Activated naive CD4-positive, alpha-beta T cell treated with anti-CD3 and anti-CD28 coated beads, Interleukin-2, amount 50 U/mL, for 72 hours (primary cell): ENCODE measurements at regions not wholly inside any gene's neighbourhood (a gene's known extent, or its start where the extent isn't known, plus 50 kb on each side); places are given as distances from the start of the nearest gene placed in this dataset.
"Not testable (repeated sequence)": the region's sequence is repeated elsewhere in the genome, so short reads cannot be mapped to it uniquely, and the experiment has no call there.

ENCODE experiments used
- ATAC-seq, 2 donors: fragments of 150-1000 bp; cut with Tn5 transposase; 2 replicates each; pipeline ENCODE4 v1.10.0; 2021; ENCODE audit warnings: mild to moderate bottlenecking in 2 of 2, moderate library complexity in 2 of 2
- DNase-seq, 2 donors: peaks; one replicate each; pipeline ENCODE4 v3.0.0; 2021 to 2022; ENCODE audit warnings: low spot score in 2 of 2
- H3K27ac Mint-ChIP-seq, 2 donors: one replicate each; pipeline ENCODE4 v1.8.0; 2022; ENCODE audit warnings: mild to moderate bottlenecking in 2 of 2, mixed read lengths in 2 of 2
- H3K36me3 Mint-ChIP-seq, 2 donors: one replicate each; pipeline ENCODE4 v1.8.0; 2022; ENCODE audit warnings: mixed read lengths in 2 of 2
- H3K9me3 Mint-ChIP-seq, 2 donors: one replicate each; pipeline ENCODE4 v1.8.0; 2022; ENCODE audit warnings: mixed read lengths in 2 of 2

DNA sequence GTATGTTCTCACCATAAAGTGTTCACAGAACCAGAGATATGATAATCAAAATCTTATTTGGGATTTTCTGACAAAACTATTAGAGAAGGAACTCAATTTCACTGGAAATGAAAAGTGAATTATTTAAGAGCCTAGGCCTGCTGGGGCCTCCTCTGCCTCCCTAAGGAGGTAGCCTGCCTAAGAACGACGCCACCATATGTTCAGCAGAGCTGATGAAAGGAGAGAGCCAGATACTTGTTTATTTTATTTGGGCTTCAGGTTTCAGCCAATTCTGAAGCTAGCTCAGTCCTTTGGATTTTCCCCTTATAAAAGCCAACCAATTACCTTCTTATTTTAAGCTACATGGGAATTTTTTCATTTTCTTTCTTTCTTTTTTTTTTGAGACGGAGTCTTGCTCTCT is 433.1 kb upstream of the MAP2 start:
- Mint-ChIP-seq H3K9me3 (peaks cover 5 to 16% of the 10 kb centered on the region in 2 donors), H3K27ac (no peak overlapping the region), H3K36me3 (no peaks in the 10 kb centered on the region)
- DNase-seq (no peak), ATAC-seq (no peak)

- peaks cover 11 to 15% of the 10 kb centered on the region in 2 donors for H3K9me3 Mint-ChIP-seq
- no peak for ATAC-seq
- H3K27ac Mint-ChIP-seq, result no peak overlapping the region
- DNase-seq, result no peak
- H3K36me3 Mint-ChIP-seq, result no peaks in the 10 kb centered on the region
Observed at GRCh38 chr2:208999911-209000310, 423.9 kb upstream of the MAP2 start.

DNA sequence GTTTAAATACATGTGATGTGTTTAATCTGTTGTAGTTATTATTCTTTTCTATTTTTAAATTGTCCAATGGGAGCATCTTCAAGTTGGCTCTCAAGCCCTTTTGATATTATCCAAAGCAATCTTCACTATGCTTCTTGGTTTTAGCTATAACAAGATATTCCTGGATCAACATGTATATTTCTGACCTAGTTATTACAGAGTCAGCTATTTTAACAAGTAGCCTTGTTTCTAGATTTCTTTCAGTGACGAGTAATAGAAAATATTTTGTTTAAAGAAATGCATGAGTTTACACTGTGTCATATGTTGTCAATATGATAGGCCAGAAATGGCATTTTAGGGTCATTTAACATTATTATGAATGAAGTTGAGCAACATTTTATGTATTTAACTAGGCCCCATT is 421.8 kb upstream of the MAP2 start:
- no peak overlapping the region for H3K27ac Mint-ChIP-seq
- H3K36me3 Mint-ChIP-seq, result peaks cover 6 to 9% of the 10 kb centered on the region in 2 donors
- DNase-seq (no peak), ATAC-seq (no peak)
- H3K9me3 Mint-ChIP-seq, result peaks cover 19 to 26% of the 10 kb centered on the region in 2 donors

- H3K9me3 Mint-ChIP-seq, result peaks cover 20 to 27% of the 10 kb centered on the region in 2 donors
- H3K27ac Mint-ChIP-seq, result no peak overlapping the region
- ATAC-seq (no peak), DNase-seq (no peak)
- peaks cover 7 to 9% of the 10 kb centered on the region in 2 donors for H3K36me3 Mint-ChIP-seq
Observed at GRCh38 chr2:209005371-209005770, 418.5 kb upstream of the MAP2 start.

GRCh38 chr2:209008636-209009287 is 415.1 kb upstream of the MAP2 start:
- Mint-ChIP-seq H3K36me3 (peaks cover 7 to 9% of the 10 kb centered on the region in 2 donors), H3K27ac (no peak overlapping the region), H3K9me3 (peaks cover 12 to 14% of the 10 kb centered on the region in 2 donors)
- ATAC-seq (no peak), DNase-seq (no peak)

- ATAC-seq, DNase-seq, H3K27ac Mint-ChIP-seq, H3K36me3 Mint-ChIP-seq: not testable (repeated sequence)
- H3K9me3 Mint-ChIP-seq, result peaks cover 6 to 12% of the 10 kb centered on the region in 2 donors
Observed at GRCh38 chr2:209018633-209019032, 405.2 kb upstream of the MAP2 start.

GRCh38 chr2:209029249-209029648 is 394.6 kb upstream of the MAP2 start:
- no peak for ATAC-seq
- Mint-ChIP-seq H3K9me3 (peaks cover 12 to 17% of the 10 kb centered on the region in 2 donors), H3K36me3 (no peaks in the 10 kb centered on the region), H3K27ac (no peak overlapping the region)
- DNase-seq, result no peak

DNA sequence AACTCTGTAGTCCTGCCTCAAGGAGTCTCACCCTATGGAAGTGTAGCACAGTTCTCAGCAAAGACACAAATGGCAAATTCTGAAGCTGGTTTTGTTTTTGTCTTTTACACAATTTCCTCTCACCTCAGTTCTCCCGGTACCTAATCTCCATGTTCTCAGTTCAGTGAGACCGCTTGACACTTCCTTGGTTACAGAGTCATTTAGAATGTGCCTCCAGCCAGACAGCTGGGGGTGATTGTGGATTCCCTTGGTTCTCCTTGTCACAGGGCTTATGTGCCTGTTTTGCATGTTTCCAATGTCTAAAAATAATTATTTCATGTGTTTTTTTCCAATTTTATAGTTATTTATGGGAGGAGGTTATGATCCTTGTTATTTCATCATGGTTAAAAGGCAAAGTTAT is 379.5 kb upstream of the MAP2 start:
- H3K27ac Mint-ChIP-seq, result no peak overlapping the region
- H3K36me3 Mint-ChIP-seq, result no peaks in the 10 kb centered on the region
- no peaks in the 10 kb centered on the region for H3K9me3 Mint-ChIP-seq
- ATAC-seq, result no peak
- DNase-seq, result no peak

DNA sequence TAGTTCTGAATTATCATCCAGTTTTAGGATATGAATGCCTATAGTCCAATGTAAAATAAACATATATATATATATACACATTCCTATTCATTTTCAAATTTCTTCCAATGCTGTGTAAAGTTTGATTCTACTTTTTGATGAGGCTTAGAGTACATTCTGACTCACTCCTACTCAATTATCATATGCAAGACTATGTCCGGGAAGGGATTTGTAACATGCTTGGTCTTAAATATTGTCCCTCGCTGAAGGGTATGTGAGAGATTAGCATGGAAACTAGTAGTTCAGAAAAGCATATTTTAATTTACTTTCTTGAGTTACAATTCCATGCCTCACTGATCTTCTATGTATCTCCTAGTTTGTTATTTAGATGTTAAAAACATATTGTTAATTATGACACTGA is 377.7 kb upstream of the MAP2 start:
- Mint-ChIP-seq H3K36me3 (no peaks in the 10 kb centered on the region), H3K27ac (no peak overlapping the region), H3K9me3 (no peaks in the 10 kb centered on the region)
- ATAC-seq (no peak), DNase-seq (no peak)

DNA sequence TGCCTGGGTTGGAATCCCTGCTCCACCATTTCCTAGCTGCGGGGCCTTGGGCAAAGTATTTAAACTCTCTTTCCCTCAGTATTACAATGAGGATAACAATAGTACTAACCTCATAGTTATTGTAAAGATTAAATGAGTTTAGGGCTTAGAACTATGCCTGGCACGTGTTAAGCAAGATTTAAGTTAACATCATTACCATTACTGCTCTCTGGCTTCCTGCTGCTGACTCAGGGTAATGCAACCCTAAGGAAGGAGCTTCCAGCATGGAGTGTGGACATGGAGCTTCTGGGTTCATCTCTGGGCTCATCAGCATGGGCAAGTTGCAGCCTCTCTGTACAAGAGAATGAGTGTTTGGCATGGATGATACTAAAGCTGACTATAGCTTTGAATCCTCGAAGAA is 374.2 kb upstream of the MAP2 start:
- DNase-seq (no peak), ATAC-seq (no peak)
- H3K9me3 Mint-ChIP-seq, result peaks cover 0 to 8% of the 10 kb centered on the region in 2 donors
- no peak overlapping the region for H3K27ac Mint-ChIP-seq
- no peaks in the 10 kb centered on the region for H3K36me3 Mint-ChIP-seq

DNA sequence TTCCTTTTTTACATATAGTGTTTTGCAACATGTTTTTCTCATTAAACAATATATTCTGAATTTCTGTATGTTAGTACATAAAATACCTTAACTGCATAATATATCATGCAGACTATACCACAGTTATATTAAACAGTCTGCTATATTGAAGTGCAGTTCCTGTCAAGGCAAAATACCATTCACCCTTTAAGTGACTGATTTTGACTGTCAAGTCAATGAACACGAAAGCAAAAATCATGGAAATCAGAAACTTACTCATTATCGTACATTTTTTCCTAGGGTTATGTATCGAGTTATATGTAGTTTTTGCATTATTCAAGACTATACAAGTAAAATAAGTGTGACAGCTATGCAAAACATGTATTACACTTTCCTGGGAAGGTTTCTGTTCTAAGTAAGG is 361.6 kb upstream of the MAP2 start:
- ATAC-seq (no peak), DNase-seq (no peak)
- Mint-ChIP-seq H3K9me3 (peaks cover 0 to 9% of the 10 kb centered on the region in 2 donors), H3K27ac (no peak overlapping the region), H3K36me3 (no peaks in the 10 kb centered on the region)

GRCh38 chr2:209070262-209070661 is 353.6 kb upstream of the MAP2 start:
- no peaks in the 10 kb centered on the region for H3K36me3 Mint-ChIP-seq
- H3K27ac Mint-ChIP-seq, result no peak overlapping the region
- ATAC-seq (no peak), DNase-seq (no peak)
- peaks cover 4% of the 10 kb centered on the region in 2 donors for H3K9me3 Mint-ChIP-seq

DNA sequence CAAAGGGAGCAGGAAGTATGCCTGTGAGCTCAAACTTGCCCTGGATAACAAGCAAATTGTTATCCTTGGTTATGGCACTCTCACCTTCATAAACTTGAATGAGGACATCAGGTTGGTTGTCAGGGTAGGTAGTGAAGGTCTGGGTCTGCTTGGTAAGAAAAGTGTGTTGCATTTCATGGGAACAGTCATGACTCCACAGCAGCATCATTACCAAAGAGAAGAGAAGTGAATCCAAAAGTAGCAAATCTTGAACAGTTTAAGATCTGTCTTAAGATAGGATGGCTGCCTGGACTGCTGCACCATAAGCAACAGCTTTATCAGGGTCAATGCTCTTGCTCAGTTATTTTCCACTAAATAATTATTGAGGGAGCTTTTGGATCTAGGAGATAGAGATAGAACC is 350.7 kb upstream of the MAP2 start:
- Mint-ChIP-seq H3K9me3 (peaks cover 8 to 9% of the 10 kb centered on the region in 2 donors), H3K36me3 (no peaks in the 10 kb centered on the region), H3K27ac (no peak overlapping the region)
- ATAC-seq (no peak), DNase-seq (no peak)

DNA sequence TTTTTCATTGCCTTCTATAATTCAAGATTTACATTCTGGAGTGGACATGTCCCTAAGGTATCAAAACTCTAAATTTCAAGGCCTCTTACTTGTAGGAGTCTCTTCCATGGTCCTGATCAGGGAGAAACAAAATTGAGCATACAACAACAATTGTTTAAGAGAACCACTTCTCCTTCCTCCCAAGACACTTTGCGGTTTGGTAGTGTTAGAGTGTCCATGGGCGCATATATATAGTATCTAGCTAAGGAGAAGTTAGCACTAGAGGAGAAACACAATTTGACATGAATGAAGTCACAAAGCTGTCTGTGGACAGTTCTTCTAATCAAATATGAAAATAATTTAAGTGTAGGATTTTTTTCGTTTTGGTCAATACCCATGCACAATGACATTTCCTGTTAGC is 349.1 kb upstream of the MAP2 start:
- Mint-ChIP-seq H3K27ac (no peak overlapping the region), H3K9me3 (peaks cover 8 to 9% of the 10 kb centered on the region in 2 donors), H3K36me3 (no peaks in the 10 kb centered on the region)
- no peak for DNase-seq
- ATAC-seq, result no peak

DNA sequence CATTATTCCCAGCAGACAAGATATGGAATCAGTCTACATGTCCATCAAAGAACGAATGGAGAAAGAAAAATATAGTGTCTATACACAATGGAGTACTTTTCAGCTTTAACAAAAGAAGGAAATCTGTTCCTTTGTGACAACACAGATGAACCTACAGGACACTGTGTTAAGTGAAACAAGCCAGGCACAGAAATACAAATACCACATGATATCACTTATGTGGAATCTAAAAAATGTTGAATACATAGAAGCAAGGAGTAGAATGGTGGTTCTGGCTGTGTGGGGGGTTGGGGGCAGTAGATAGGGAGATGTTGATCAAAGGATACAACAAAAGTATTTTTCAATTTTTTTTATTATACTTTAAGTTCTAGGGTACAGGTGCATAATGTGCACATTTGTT is 347.7 kb upstream of the MAP2 start:
- H3K9me3 Mint-ChIP-seq, result peaks cover 9 to 12% of the 10 kb centered on the region in 2 donors
- ATAC-seq (no peak), DNase-seq (no peak)
- no peak overlapping the region for H3K27ac Mint-ChIP-seq
- H3K36me3 Mint-ChIP-seq, result no peaks in the 10 kb centered on the region

GRCh38 chr2:209086761-209087160 is 337.1 kb upstream of the MAP2 start:
- no peaks in the 10 kb centered on the region for H3K36me3 Mint-ChIP-seq
- H3K27ac Mint-ChIP-seq, result no peak overlapping the region
- H3K9me3 Mint-ChIP-seq, result peaks cover 4 to 5% of the 10 kb centered on the region in 2 donors
- DNase-seq (no peak), ATAC-seq (no peak)

DNA sequence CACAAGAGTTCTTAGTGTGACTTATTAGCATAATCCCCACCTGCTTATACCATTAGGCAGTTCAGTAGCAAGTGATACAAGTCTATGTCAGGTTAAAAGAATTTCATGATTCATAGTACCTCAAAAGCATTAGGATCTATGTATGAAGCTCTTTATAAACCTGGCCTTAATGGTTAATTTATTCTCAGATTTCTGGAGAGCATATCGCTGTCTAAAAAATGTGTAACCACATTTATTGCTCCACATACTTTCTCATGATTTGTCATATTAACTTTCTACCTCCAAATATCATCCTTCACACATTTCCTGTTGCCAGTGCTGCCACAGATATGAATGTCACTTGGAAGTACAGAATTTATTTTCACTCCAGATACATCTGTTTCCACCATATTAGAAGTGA is 332.8 kb upstream of the MAP2 start:
- ATAC-seq (no peak), DNase-seq (no peak)
- Mint-ChIP-seq H3K36me3 (peaks cover 0 to under 1% of the 10 kb centered on the region in 2 donors), H3K27ac (no peak overlapping the region), H3K9me3 (peaks cover 7 to 8% of the 10 kb centered on the region in 2 donors)

- no peak for ATAC-seq
- DNase-seq, result no peak
- Mint-ChIP-seq H3K36me3 (peaks cover 0 to 7% of the 10 kb centered on the region in 2 donors), H3K9me3 (peaks cover 8 to 11% of the 10 kb centered on the region in 2 donors), H3K27ac (no peak overlapping the region)
Observed at GRCh38 chr2:209094221-209094620, 329.6 kb upstream of the MAP2 start.
